ENCODE measurements at regions not wholly inside any gene's neighbourhood (a gene's known extent, or its start where the extent isn't known, plus 50 kb on each side); places are given as distances from the start of the nearest gene placed in this dataset.

- DNase-seq (ENCODE audit: low read depth in 2 of 2): no peak
These were observed 198.7 kb upstream of the SERP2 start for GRCh38 chr13:44174769-44175425.

GRCh38 chr13:44176173-44176572 is 197.5 kb upstream of the SERP2 start:
- DNase-seq (ENCODE audit: low read depth in 2 of 2): no peak

- no peak for DNase-seq (ENCODE audit: low read depth in 2 of 2)
These were observed 192.6 kb upstream of the SERP2 start for GRCh38 chr13:44180876-44181536.

- no peak for DNase-seq (ENCODE audit: low read depth in 2 of 2)
These were observed 191.7 kb upstream of the SERP2 start for GRCh38 chr13:44181931-44182330.

GRCh38 chr13:44184740-44185139 is 188.9 kb upstream of the SERP2 start:
- DNase-seq (ENCODE audit: low read depth in 2 of 2): no peak

DNA sequence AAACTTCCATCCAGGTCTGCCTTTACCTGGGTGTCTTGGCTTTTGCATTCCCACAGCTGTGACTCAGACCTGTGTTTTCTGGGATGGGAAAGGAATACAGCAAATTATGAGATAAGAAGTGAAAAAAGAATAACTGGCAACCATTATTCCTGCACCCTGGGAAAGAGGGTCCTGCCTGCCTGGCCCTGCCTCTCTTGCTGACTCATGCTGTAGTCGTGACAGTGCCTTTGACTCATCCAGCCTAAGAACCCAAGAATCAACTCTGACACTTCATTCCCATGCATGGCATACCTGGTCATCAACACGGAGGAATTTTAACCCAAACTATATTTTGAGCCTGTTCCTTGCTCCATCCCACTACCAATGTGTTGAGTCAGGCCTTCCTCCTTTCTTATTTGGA is 185.4 kb upstream of the SERP2 start:
- no peak for DNase-seq (ENCODE audit: low read depth in 2 of 2)

GRCh38 chr13:44189085-44189484 is 184.5 kb upstream of the SERP2 start:
- DNase-seq (ENCODE audit: low read depth in 2 of 2): no peak

- DNase-seq (ENCODE audit: low read depth in 2 of 2): no peak
These were observed 182.5 kb upstream of the SERP2 start for GRCh38 chr13:44191103-44191502.

GRCh38 chr13:44191504-44192171 is 182.0 kb upstream of the SERP2 start:
- DNase-seq (ENCODE audit: low read depth in 2 of 2): no peak

GRCh38 chr13:44193731-44194130 is 179.9 kb upstream of the SERP2 start:
- no peak for DNase-seq (ENCODE audit: low read depth in 2 of 2)

GRCh38 chr13:44195245-44195644 is 178.4 kb upstream of the SERP2 start:
- no peak for DNase-seq (ENCODE audit: low read depth in 2 of 2)

GRCh38 chr13:44196196-44196751 is 177.3 kb upstream of the SERP2 start:
- DNase-seq (ENCODE audit: low read depth in 2 of 2): no peak

- peak in 1 of 2 donors; percentile 20 for DNase-seq (ENCODE audit: low read depth in 2 of 2)
These were observed 175.5 kb upstream of the SERP2 start for GRCh38 chr13:44197791-44198770.

DNA sequence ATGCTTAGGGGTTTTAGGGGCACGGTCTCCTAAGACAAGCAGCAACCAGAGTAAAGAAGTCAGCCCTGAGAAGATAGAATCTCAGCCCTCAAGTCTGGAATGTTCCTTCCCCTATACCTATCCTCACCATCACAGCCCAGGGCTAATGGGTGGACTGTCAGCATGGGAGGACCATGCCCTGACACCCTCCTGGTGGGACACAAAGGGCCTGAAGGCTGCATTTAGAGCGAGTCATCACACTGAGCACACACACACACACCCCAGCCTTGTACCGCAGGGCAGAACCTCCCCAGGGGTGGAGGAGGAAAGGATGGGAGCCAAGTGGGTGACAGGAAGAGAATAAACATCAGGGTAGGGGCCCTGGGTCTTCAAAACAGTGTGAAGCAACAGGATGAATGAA is 174.8 kb upstream of the SERP2 start:
- DNase-seq (ENCODE audit: low read depth in 2 of 2): no peak

DNA sequence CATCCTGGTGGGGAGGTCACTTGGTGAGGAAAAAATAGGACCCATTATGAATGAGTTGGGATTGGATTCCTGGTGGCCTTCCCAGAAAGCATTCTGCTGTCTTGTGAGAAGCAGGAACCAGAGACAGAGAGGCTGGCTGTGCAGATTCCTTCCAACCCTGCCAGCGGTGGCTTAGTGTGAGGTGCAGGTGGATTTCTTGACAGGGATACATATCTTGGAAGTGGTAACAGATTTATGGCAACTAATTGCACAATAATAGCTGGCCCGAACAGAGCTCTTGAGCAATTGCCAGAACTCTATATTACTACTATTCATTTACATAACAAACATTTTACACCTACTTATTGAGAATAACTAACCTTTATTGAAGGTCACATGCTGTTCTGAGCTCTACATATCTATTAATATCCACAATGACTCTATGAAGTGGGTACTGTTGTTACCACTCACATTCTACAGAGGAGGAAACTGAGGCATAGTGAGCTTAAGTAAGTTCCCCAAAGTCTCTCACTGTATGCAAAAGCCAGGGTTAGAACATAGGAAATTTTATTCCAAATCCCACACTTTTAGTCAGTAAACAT is 173.9 kb upstream of the SERP2 start:
- DNase-seq (ENCODE audit: low read depth in 2 of 2): no peak

DNA sequence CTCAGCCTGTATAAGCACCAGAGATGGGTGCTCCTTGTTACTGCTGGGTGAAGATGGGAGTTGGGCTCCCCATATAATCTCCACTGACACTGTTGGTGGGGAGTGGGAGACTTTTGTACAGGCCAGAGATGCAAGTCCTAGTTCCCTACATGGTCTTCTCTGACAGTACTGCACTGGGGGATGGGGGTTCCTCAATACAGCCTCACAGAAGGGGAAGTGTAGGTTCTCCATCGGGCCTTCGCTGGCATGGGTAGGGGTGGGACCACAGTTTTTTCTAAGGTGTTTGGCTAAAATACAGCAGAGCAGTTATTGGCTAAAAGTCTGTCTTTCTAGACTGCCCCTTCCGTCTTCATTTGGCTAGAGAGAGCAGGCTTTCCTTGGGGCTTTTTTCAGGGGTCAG is 167.2 kb upstream of the SERP2 start:
- no peak for DNase-seq (ENCODE audit: low read depth in 2 of 2)

DNA sequence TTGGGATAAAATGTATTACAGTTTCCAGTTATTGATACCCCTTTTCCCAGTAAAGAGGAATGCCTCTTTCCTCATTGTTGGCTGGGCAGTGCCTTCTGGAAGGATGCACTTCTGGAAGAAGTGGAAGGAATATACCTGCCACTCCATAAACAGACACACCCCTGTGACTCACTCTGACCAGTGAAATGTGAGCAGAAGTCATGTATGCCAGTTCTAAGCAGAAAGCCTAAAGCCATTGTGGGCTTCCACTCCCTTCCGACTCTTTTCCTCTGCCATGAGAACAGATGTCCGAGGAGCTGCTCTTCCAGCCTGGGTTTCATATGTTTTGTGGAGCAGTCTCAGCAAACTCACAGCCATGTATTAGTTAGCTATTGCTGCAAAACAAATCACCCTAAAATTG is 166.1 kb upstream of the SERP2 start:
- no peak for DNase-seq (ENCODE audit: low read depth in 2 of 2)

DNA sequence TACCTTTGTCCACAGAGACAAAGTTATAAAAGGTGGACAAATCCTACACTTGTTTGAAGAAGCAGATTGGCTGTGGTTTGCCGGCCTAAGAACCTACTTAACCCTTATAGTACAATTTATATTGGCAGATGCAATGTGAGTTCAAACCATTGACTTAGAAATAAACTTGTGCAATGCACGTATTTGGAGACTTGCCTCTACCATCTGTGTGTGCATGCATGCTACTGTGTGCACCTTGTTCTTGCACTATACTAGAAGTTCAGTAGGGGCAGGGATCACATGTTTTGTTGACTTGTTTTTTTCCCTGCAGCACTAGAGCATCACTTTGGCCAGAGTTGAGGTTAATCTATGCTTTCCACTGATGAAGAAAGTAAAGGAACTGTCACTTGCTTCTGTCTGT is 163.1 kb upstream of the SERP2 start:
- no peak for DNase-seq (ENCODE audit: low read depth in 2 of 2)

DNA sequence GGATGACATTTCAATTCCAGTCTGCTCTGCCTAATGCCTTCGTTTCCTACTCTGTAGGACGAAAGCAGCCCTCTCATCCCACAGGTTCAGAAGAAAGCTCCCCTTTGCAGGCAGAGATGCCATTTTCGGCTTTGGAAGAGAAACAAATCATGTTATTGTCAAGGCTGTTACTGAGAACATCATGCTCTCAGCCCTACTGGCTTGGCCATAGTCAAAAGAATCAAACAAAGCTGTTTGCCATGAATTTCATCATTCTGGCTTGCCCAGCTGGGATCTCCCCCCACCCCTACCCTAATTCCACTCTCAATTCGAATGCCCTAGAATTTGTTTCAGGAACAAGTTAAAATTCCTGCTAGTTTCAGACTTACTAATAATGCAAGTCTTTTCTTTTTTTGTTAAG is 162.3 kb upstream of the SERP2 start:
- no peak for DNase-seq (ENCODE audit: low read depth in 2 of 2)

DNA sequence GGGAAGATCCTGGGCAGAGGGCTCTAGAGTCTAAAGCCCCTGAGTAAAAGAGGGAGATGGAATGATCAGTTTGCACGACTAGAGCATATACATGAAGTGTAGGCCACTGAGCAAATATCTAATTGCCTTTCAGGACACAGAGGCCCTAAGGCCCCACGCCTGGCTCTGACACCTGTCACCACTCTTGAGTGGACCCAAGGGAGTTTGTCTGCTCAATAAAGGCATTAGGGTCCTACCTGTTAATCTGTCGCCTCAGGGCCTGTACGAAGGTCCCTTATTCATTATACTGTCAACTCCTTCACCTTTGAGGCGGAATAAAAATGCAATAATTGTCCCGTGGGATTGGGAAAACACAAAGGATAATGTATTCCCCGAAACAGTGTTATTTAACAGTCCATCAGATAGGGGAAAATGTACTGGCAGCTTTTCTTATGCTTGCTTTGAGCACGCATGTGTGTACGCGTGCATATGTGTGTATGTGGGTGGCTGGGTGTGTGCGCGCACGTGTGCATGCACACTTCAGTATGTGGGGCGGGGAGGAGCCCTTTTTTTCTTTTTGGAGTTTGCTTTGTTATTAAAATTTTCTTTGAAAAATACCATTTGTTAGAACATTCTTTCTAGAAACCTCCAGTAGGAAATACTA is 161.8 kb upstream of the SERP2 start:
- DNase-seq (ENCODE audit: low read depth in 2 of 2): no peak
